HG03103 (cell line): ENCODE measurements at regions not wholly inside any gene's neighbourhood (a gene's known extent, or its start where the extent isn't known, plus 50 kb on each side); places are given as distances from the start of the nearest gene placed in this dataset.

Source experiments
- ATAC-seq: cut with Tn5 transposase; IDR thresholded peaks from one replicate; pipeline ENCODE4 v1.9.1; 2021; ENCODE audit warnings: low read depth; ENCODE audit not compliant: unreplicated experiment

- no peak for ATAC-seq
These were observed 1111.8 kb upstream of the LCORL start for GRCh38 chr4:19133315-19133714.

GRCh38 chr4:19130866-19131265, 1109.3 kb upstream of the LCORL start:
- ATAC-seq = no peak

- ATAC-seq = no peak
These were observed 1106.6 kb upstream of the LCORL start for GRCh38 chr4:19128176-19128575.

GRCh38 chr4:19126903-19127302, 1105.3 kb upstream of the LCORL start:
- ATAC-seq = no peak

GRCh38 chr4:19123681-19124080, 1102.1 kb upstream of the LCORL start:
- ATAC-seq = no peak

GRCh38 chr4:19119904-19120560, 1098.5 kb upstream of the LCORL start:
- no peak for ATAC-seq

GRCh38 chr4:19117022-19117421, 1095.5 kb upstream of the LCORL start:
- no peak for ATAC-seq

- no peak for ATAC-seq
These were observed 1082.6 kb upstream of the LCORL start for GRCh38 chr4:19104176-19104575.

GRCh38 chr4:19095491-19096046, 1074.0 kb upstream of the LCORL start:
- ATAC-seq = no peak

- ATAC-seq = no peak
These were observed 1072.4 kb upstream of the LCORL start for GRCh38 chr4:19093951-19094350.

- no peak for ATAC-seq
These were observed 1071.2 kb upstream of the LCORL start for GRCh38 chr4:19092797-19093196.

GRCh38 chr4:19074036-19074435, 1052.5 kb upstream of the LCORL start:
- ATAC-seq = no peak

GRCh38 chr4:19063662-19064061, 1042.1 kb upstream of the LCORL start:
- no peak for ATAC-seq

GRCh38 chr4:19054916-19055315, 1033.4 kb upstream of the LCORL start:
- no peak for ATAC-seq

GRCh38 chr4:19051831-19052230, 1030.3 kb upstream of the LCORL start:
- no peak for ATAC-seq

GRCh38 chr4:19047279-19047880, 1025.8 kb upstream of the LCORL start:
- no peak for ATAC-seq

GRCh38 chr4:19039816-19040215, 1018.3 kb upstream of the LCORL start:
- no peak for ATAC-seq

- no peak for ATAC-seq
These were observed 1016.7 kb upstream of the LCORL start for GRCh38 chr4:19038231-19038630.

GRCh38 chr4:19033816-19034733, 1012.5 kb upstream of the LCORL start:
- no peak for ATAC-seq

GRCh38 chr4:19030536-19030935, 1009.0 kb upstream of the LCORL start:
- ATAC-seq = no peak

GRCh38 chr4:19030048-19030447, 1008.5 kb upstream of the LCORL start:
- ATAC-seq = no peak
